ENCODE measurements at regions not wholly inside any gene's neighbourhood (a gene's known extent, or its start where the extent isn't known, plus 50 kb on each side); places are given as distances from the start of the nearest gene placed in this dataset.

- Histone ChIP-seq H3K9me3 (ENCODE audit: control insufficient read depth, low read length) (no peaks in the 10 kb centered on the region), H3K27me3 (ENCODE audit: control insufficient read depth, insufficient read depth, low read length, poor library complexity, severe bottlenecking) (no peaks in the 10 kb centered on the region), H3K4me3 (ENCODE audit: insufficient read depth, low read depth, low read length) (no peak overlapping the region), H3K36me3 (ENCODE audit: control insufficient read depth, insufficient read depth, low read length) (no peaks in the 10 kb centered on the region), H3K27ac (ENCODE audit: insufficient read depth, low read depth, low read length, poor library complexity, severe bottlenecking) (no peak overlapping the region), H3K4me1 (ENCODE audit: control insufficient read depth, insufficient read depth, low read length) (no peaks in the 10 kb centered on the region)
- 91% methylated on average over 3 of the region's 5 CpGs; no CpG with 5 or more reads in 1 of the 2 experiments for WGBS, 2 experiments
Observed at GRCh38 chr13:107497661-107498060, 717.7 kb downstream of the LIG4 start.

GRCh38 chr13:107493266-107493665 is 722.1 kb downstream of the LIG4 start:
- Histone ChIP-seq H3K4me3 (ENCODE audit: insufficient read depth, low read depth, low read length) (no peak overlapping the region), H3K4me1 (ENCODE audit: control insufficient read depth, insufficient read depth, low read length) (no peaks in the 10 kb centered on the region), H3K36me3 (ENCODE audit: control insufficient read depth, insufficient read depth, low read length) (no peaks in the 10 kb centered on the region), H3K9me3 (ENCODE audit: control insufficient read depth, low read length) (peaks cover 5% of the 10 kb centered on the region), H3K27me3 (ENCODE audit: control insufficient read depth, insufficient read depth, low read length, poor library complexity, severe bottlenecking) (no peaks in the 10 kb centered on the region), H3K27ac (ENCODE audit: insufficient read depth, low read depth, low read length, poor library complexity, severe bottlenecking) (no peak overlapping the region)
- 91 to 93% methylated on average over 2 to 3 of the region's 3 CpGs for WGBS, 2 experiments

DNA sequence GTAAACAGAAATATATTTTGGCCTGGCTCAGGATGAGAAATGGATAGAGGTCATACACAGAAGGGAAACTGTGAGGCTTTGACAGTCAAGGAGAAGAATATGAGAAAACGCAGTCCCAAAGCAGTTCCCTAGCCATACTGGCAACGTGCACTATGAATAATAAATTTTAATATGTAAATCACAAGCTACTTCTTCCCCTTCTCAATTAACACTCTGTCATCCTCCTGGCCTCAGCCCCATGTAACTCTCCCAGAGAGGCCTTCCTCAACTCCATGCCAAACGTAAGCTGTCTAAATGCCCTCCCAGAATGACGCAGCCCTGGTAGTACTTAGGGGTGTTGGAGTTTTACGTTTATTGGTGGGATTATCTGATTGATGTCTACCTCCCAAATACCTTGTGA is 732.6 kb downstream of the LIG4 start:
- WGBS, 2 experiments: 72 to 100% methylated on average over 2 to 5 of the region's 5 CpGs
- Histone ChIP-seq H3K4me3 (ENCODE audit: insufficient read depth, low read depth, low read length) (no peak overlapping the region), H3K36me3 (ENCODE audit: control insufficient read depth, insufficient read depth, low read length) (no peaks in the 10 kb centered on the region), H3K27ac (ENCODE audit: insufficient read depth, low read depth, low read length, poor library complexity, severe bottlenecking) (no peak overlapping the region), H3K9me3 (ENCODE audit: control insufficient read depth, low read length) (no peaks in the 10 kb centered on the region), H3K27me3 (ENCODE audit: control insufficient read depth, insufficient read depth, low read length, poor library complexity, severe bottlenecking) (no peaks in the 10 kb centered on the region), H3K4me1 (ENCODE audit: control insufficient read depth, insufficient read depth, low read length) (no peaks in the 10 kb centered on the region)

GRCh38 chr13:107480130-107480529 is 735.2 kb downstream of the LIG4 start:
- Histone ChIP-seq H3K27me3 (ENCODE audit: control insufficient read depth, insufficient read depth, low read length, poor library complexity, severe bottlenecking) (no peaks in the 10 kb centered on the region), H3K27ac (ENCODE audit: insufficient read depth, low read depth, low read length, poor library complexity, severe bottlenecking) (no peak overlapping the region), H3K9me3 (ENCODE audit: control insufficient read depth, low read length) (no peaks in the 10 kb centered on the region), H3K4me3 (ENCODE audit: insufficient read depth, low read depth, low read length) (no peak overlapping the region), H3K4me1 (ENCODE audit: control insufficient read depth, insufficient read depth, low read length) (no peaks in the 10 kb centered on the region), H3K36me3 (ENCODE audit: control insufficient read depth, insufficient read depth, low read length) (no peaks in the 10 kb centered on the region)
- 94 to 100% methylated on average over 1 of the region's 1 CpG for WGBS, 2 experiments

GRCh38 chr13:107477772-107478379 is 737.5 kb downstream of the LIG4 start:
- 96 to 98% methylated on average over 3 of the region's 3 CpGs for WGBS, 2 experiments
- no peaks in the 10 kb centered on the region for H3K36me3 ChIP-seq (ENCODE audit: control insufficient read depth, insufficient read depth, low read length)
- H3K4me3 ChIP-seq (ENCODE audit: insufficient read depth, low read depth, low read length): no peak overlapping the region
- no peaks in the 10 kb centered on the region for H3K9me3 ChIP-seq (ENCODE audit: control insufficient read depth, low read length)
- H3K4me1 ChIP-seq (ENCODE audit: control insufficient read depth, insufficient read depth, low read length): no peaks in the 10 kb centered on the region
- no peak overlapping the region for H3K27ac ChIP-seq (ENCODE audit: insufficient read depth, low read depth, low read length, poor library complexity, severe bottlenecking)
- H3K27me3 ChIP-seq (ENCODE audit: control insufficient read depth, insufficient read depth, low read length, poor library complexity, severe bottlenecking): no peaks in the 10 kb centered on the region

- no peaks in the 10 kb centered on the region for H3K4me1 ChIP-seq (ENCODE audit: control insufficient read depth, insufficient read depth, low read length)
- H3K9me3 ChIP-seq (ENCODE audit: control insufficient read depth, low read length): no peaks in the 10 kb centered on the region
- 90 to 98% methylated on average over 2 of the region's 3 CpGs for WGBS, 2 experiments
- no peaks in the 10 kb centered on the region for H3K36me3 ChIP-seq (ENCODE audit: control insufficient read depth, insufficient read depth, low read length)
- no peak overlapping the region for H3K4me3 ChIP-seq (ENCODE audit: insufficient read depth, low read depth, low read length)
- H3K27ac ChIP-seq (ENCODE audit: insufficient read depth, low read depth, low read length, poor library complexity, severe bottlenecking): no peak overlapping the region
- no peaks in the 10 kb centered on the region for H3K27me3 ChIP-seq (ENCODE audit: control insufficient read depth, insufficient read depth, low read length, poor library complexity, severe bottlenecking)
Observed at GRCh38 chr13:107475753-107476453, 739.4 kb downstream of the LIG4 start.

GRCh38 chr13:107473253-107473652 is 742.1 kb downstream of the LIG4 start:
- Histone ChIP-seq H3K9me3 (ENCODE audit: control insufficient read depth, low read length) (no peaks in the 10 kb centered on the region), H3K27ac (ENCODE audit: insufficient read depth, low read depth, low read length, poor library complexity, severe bottlenecking) (no peak overlapping the region), H3K4me3 (ENCODE audit: insufficient read depth, low read depth, low read length) (no peak overlapping the region), H3K27me3 (ENCODE audit: control insufficient read depth, insufficient read depth, low read length, poor library complexity, severe bottlenecking) (no peaks in the 10 kb centered on the region), H3K36me3 (ENCODE audit: control insufficient read depth, insufficient read depth, low read length) (no peaks in the 10 kb centered on the region), H3K4me1 (ENCODE audit: control insufficient read depth, insufficient read depth, low read length) (no peaks in the 10 kb centered on the region)
- 98 to 100% methylated on average over 3 of the region's 4 CpGs for WGBS, 2 experiments

DNA sequence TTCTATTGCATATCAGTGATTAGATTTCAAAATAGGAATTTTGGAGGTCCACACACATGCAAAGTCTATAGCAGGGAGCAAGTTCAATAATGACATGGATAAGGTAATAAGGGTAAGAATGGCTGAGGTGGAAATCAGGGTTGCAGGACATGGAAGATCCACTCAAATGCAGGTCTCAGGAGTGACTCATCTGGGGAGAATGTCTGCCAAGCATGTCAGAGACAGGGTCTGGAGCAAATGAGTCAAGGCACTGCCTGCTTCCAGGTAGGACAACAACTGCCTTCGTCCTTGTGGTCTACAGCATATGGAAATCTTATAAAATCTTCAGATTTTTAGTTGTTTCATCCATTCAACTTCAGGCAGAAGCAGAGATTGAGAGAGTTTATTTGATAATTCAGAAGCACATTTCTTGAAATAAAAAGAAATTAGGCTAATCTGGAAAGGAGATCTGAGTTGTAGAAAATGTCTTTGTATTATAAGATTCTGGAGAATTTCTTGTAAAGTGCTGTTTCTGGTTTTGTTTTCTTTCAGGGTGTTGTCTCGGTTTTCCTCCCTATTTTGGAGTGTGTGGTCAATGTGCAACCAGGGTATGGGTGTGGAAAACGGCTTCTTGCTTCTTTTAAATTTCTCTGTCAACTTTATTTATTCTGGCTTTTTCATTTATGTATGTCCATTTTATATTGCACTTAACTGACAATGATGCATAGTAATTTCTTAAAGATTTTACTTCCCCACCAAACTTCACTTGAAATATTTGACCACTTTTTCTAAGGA is 748.8 kb downstream of the LIG4 start:
- Histone ChIP-seq H3K4me3 (ENCODE audit: insufficient read depth, low read depth, low read length) (no peak overlapping the region), H3K27ac (ENCODE audit: insufficient read depth, low read depth, low read length, poor library complexity, severe bottlenecking) (no peak overlapping the region), H3K9me3 (ENCODE audit: control insufficient read depth, low read length) (no peaks in the 10 kb centered on the region), H3K36me3 (ENCODE audit: control insufficient read depth, insufficient read depth, low read length) (no peaks in the 10 kb centered on the region), H3K27me3 (ENCODE audit: control insufficient read depth, insufficient read depth, low read length, poor library complexity, severe bottlenecking) (no peaks in the 10 kb centered on the region), H3K4me1 (ENCODE audit: control insufficient read depth, insufficient read depth, low read length) (no peaks in the 10 kb centered on the region)
- 82 to 84% methylated on average over 1 to 3 of the region's 3 CpGs for WGBS, 2 experiments

DNA sequence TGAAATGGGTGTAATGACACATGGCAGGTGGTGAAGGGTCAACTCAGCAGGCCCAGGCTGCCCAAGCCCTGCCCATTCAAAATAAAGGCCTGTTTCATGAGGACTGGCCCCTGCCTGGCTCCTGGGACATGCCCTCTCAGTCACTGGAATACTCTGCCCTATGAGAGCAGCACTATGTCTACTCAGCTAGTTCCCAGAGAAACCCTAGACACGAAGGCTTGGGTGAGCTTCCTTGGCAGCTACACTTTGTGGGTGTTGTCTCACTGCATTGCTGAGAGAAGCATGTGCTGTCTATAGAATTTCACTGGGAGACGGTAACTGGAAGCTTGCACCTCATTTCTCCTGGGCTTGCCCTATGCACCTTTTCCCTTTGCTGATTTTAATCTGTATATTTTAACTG is 752.8 kb downstream of the LIG4 start:
- 87 to 98% methylated on average over 2 of the region's 2 CpGs for WGBS, 2 experiments
- Histone ChIP-seq H3K27me3 (ENCODE audit: control insufficient read depth, insufficient read depth, low read length, poor library complexity, severe bottlenecking) (no peaks in the 10 kb centered on the region), H3K9me3 (ENCODE audit: control insufficient read depth, low read length) (no peaks in the 10 kb centered on the region), H3K4me1 (ENCODE audit: control insufficient read depth, insufficient read depth, low read length) (no peaks in the 10 kb centered on the region), H3K4me3 (ENCODE audit: insufficient read depth, low read depth, low read length) (no peak overlapping the region), H3K36me3 (ENCODE audit: control insufficient read depth, insufficient read depth, low read length) (no peaks in the 10 kb centered on the region), H3K27ac (ENCODE audit: insufficient read depth, low read depth, low read length, poor library complexity, severe bottlenecking) (no peak overlapping the region)

GRCh38 chr13:107461751-107462150 is 753.6 kb downstream of the LIG4 start:
- WGBS, 2 experiments: 38% methylated on average over 1 of the region's 1 CpG; no CpG with 5 or more reads in 1 of the 2 experiments
- no peaks in the 10 kb centered on the region for H3K36me3 ChIP-seq (ENCODE audit: control insufficient read depth, insufficient read depth, low read length)
- H3K27ac ChIP-seq (ENCODE audit: insufficient read depth, low read depth, low read length, poor library complexity, severe bottlenecking): no peak overlapping the region
- H3K27me3 ChIP-seq (ENCODE audit: control insufficient read depth, insufficient read depth, low read length, poor library complexity, severe bottlenecking): no peaks in the 10 kb centered on the region
- H3K9me3 ChIP-seq (ENCODE audit: control insufficient read depth, low read length): no peaks in the 10 kb centered on the region
- H3K4me3 ChIP-seq (ENCODE audit: insufficient read depth, low read depth, low read length): no peak overlapping the region
- no peaks in the 10 kb centered on the region for H3K4me1 ChIP-seq (ENCODE audit: control insufficient read depth, insufficient read depth, low read length)
